K562 (cell line): ENCODE measurements at regions not wholly inside any gene's neighbourhood (a gene's known extent, or its start where the extent isn't known, plus 50 kb on each side); places are given as distances from the start of the nearest gene placed in this dataset.

Experiments
- ATAC-seq: fragments of 200-7000 bp; cut with Tn5 transposase; 3 replicates; pipeline ENCODE4 v1.9.1; 2020; ENCODE audit warnings: moderate library complexity
- BruUV-seq: library from RNA; stranded (reverse); fragments of 400-500 nt; replicated peaks from 2 replicates; lab custom pipeline; 2021; lab: Mats Ljungman, UMichigan
- CTCF ChIA-PET: fragments of 300-600 bp; formaldehyde crosslinking; extraction: SDS; loops from one replicate; lab custom pipeline; 2021; ENCODE audit warnings: low intra/inter-chr PET ratio; lab: Yijun Ruan, JAX
- POLR2A ChIA-PET: fragments of 300-600, 350-650 bp; sonication (Branson Sonifier 250); formaldehyde crosslinking; extraction: SDS; loops from one replicate; lab custom pipeline; 2021; ENCODE audit warnings: antibody characterized with exemption, inconsistent platforms; lab: Yijun Ruan, JAX
- DNase-seq, 4 experiments: peaks; one replicate each; pipeline versions ENCODE4 v3.0.0 to v3.0.0-alpha.2; 2011 to 2018; ENCODE audit warnings: low spot score in 3 of 4, mixed read lengths in 3 of 4; ENCODE audit errors: extremely low read depth in 1 of 4
- FAIRE-seq: peaks from 2 replicates; lab custom pipeline; 2011; peaks lifted over from hg19 to GRCh38; lab: Jason Lieb, UNC
- H2AFZ ChIP-seq: 2 replicates; pipeline ENCODE4 v1.6.0; 2011; ENCODE audit warnings: low read depth, low read length, control low read depth, inconsistent platforms
- H3K27ac ChIP-seq: fragments of 200-600 bp; 3 replicates; pipeline ENCODE4 v1.8.0; 2011; ENCODE audit warnings: low read depth, mild to moderate bottlenecking, control low read depth, inconsistent platforms, low read length, moderate library complexity, mixed read lengths; ENCODE audit errors: extremely low read depth
- H3K27me3 ChIP-seq, 2 experiments: fragments of 300-600 bp in 1 of 2; 2 replicates in 1 of 2; 3 replicates in 1 of 2; pipeline versions ENCODE4 v1.6.0 to v1.8.0; 2011; ENCODE audit warnings: inconsistent platforms in 2 of 2, low read length in 2 of 2, mild to moderate bottlenecking in 1 of 2, mixed read lengths in 1 of 2, moderate library complexity in 1 of 2; ENCODE audit not compliant: control insufficient read depth in 2 of 2, insufficient read depth in 2 of 2
- H3K36me3 ChIP-seq: fragments of 300-600 bp; 3 replicates; pipeline ENCODE4 v1.8.0; 2011; ENCODE audit warnings: mild to moderate bottlenecking, low read length, inconsistent platforms; ENCODE audit not compliant: control insufficient read depth, insufficient read depth
- H3K4me1 ChIP-seq, 2 experiments: fragments of 200-600 bp in 1 of 2; replicated peaks in 1 of 2; 2 replicates in 1 of 2; 3 replicates in 1 of 2; pipeline versions ENCODE4 v1.5.1 to v1.8.0; 2011; ENCODE audit warnings: inconsistent platforms in 2 of 2, low read length in 2 of 2, mild to moderate bottlenecking in 1 of 2, mixed read lengths in 1 of 2, moderate library complexity in 1 of 2; ENCODE audit not compliant: control insufficient read depth in 2 of 2, insufficient read depth in 2 of 2
- H3K4me2 ChIP-seq: 2 replicates; pipeline ENCODE4 v1.6.1; 2011; ENCODE audit warnings: low read length, control low read depth, inconsistent platforms, mixed read lengths; ENCODE audit not compliant: insufficient read depth
- H3K4me3 ChIP-seq: fragments of 200-600 bp; sonication (generic), shearing (Covaris generic); 2 replicates; pipeline ENCODE4 v1.5.1; 2016; ENCODE audit warnings: control low read depth, inconsistent platforms
- H3K79me2 ChIP-seq: fragments of 200-600 bp; 3 replicates; pipeline ENCODE4 v1.8.0; 2011; ENCODE audit warnings: low read length, inconsistent platforms; ENCODE audit not compliant: control insufficient read depth, insufficient read depth
- H3K9ac ChIP-seq, 2 experiments: 2 replicates each; pipeline versions ENCODE4 v1.6.0 to v1.6.1; 2011; ENCODE audit warnings: low read depth in 2 of 2, low read length in 2 of 2, control low read depth in 1 of 2, inconsistent platforms in 1 of 2, mild to moderate bottlenecking in 1 of 2, mixed read lengths in 1 of 2; ENCODE audit not compliant: insufficient read depth in 1 of 2
- H3K9me1 ChIP-seq: one replicate; pipeline ENCODE4 v1.6.0; 2011; ENCODE audit warnings: inconsistent platforms, mild to moderate bottlenecking, low read length, moderate library complexity; ENCODE audit not compliant: control insufficient read depth, insufficient read depth
- H3K9me3 ChIP-seq: replicated peaks from 2 replicates; pipeline ENCODE4 v1.5.1; 2011; ENCODE audit warnings: low read depth, low read length, inconsistent platforms; ENCODE audit not compliant: control insufficient read depth, insufficient read depth
- H4K20me1 ChIP-seq: replicated peaks from 2 replicates; pipeline ENCODE4 v1.6.1; 2011; ENCODE audit warnings: low read length, inconsistent platforms, mixed read lengths; ENCODE audit not compliant: control insufficient read depth, insufficient read depth
- DMBX1 ChIP-seq: fragments of 250-450 bp; sonication (Bioruptor Pico); IDR thresholded peaks from 2 replicates; pipeline ENCODE4 v1.8.0; 2022; ENCODE audit warnings: inconsistent platforms, mild to moderate bottlenecking, moderate library complexity, borderline replicate concordance
- GTF2A2 ChIP-seq: IDR thresholded peaks from 2 replicates; pipeline ENCODE4 v1.6.1; 2016; ENCODE audit warnings: mild to moderate bottlenecking, missing genetic modification characterization, missing compliant biosample characterization
- HNRNPL ChIP-seq: fragments of 200-400 bp; formaldehyde crosslinking; IDR thresholded peaks from 2 replicates; pipeline ENCODE4 v1.6.1; 2017; ENCODE audit warnings: low read depth, mild to moderate bottlenecking, low read length
- MBD2 ChIP-seq: sonication (generic); IDR thresholded peaks from 2 replicates; pipeline ENCODE4 v1.6.1; 2016; ENCODE audit warnings: low read depth, borderline replicate concordance
- MTF1 ChIP-seq: fragments of 250-450 bp; sonication (Bioruptor Pico); IDR thresholded peaks from 2 replicates; pipeline ENCODE4 v1.9.0; 2021; ENCODE audit warnings: moderate library complexity, mild to moderate bottlenecking, inconsistent platforms, borderline replicate concordance
- RBM17 ChIP-seq: fragments of 200-400 bp; formaldehyde crosslinking; IDR thresholded peaks from 2 replicates; pipeline ENCODE4 v1.6.1; 2017; ENCODE audit warnings: low read depth, mild to moderate bottlenecking, low read length, borderline replicate concordance
- SAFB2 ChIP-seq: fragments of 200-400 bp; formaldehyde crosslinking; IDR thresholded peaks from 2 replicates; pipeline ENCODE4 v1.6.1; 2018; ENCODE audit warnings: borderline replicate concordance, low read length, low read depth, moderate library complexity; ENCODE audit not compliant: severe bottlenecking
- STAT6 ChIP-seq: sonication (generic); formaldehyde crosslinking; IDR thresholded peaks from 2 replicates; pipeline ENCODE4 v1.8.1; 2023; ENCODE audit warnings: mild to moderate bottlenecking, missing genetic modification reagents
- ZNF124 ChIP-seq: sonication (generic); formaldehyde crosslinking; IDR thresholded peaks from 2 replicates; pipeline ENCODE4 v1.8.1; 2022; ENCODE audit warnings: missing genetic modification reagents
- ZNF133 ChIP-seq: fragments of 250-450 bp; sonication (Bioruptor Pico); IDR thresholded peaks from 2 replicates; pipeline ENCODE4 v1.4.0; 2020; ENCODE audit warnings: mild to moderate bottlenecking
- ZNF695 ChIP-seq: fragments of 450-650 bp; formaldehyde crosslinking; IDR thresholded peaks from 2 replicates; pipeline ENCODE4 v1.4.0; 2020; ENCODE audit warnings: mild to moderate bottlenecking, moderate library complexity
- WGBS: fragments of 100-300 bp; shearing (Covaris generic); methylation state at CpG from one replicate; pipeline ENCODE4 v1.1.6; 2016; ENCODE audit warnings: low coverage, mixed read lengths; ENCODE audit not compliant: insufficient coverage; ENCODE audit errors: missing lambda C conversion rate; 5-methylcytosine and 5-hydroxymethylcytosine counted together
- in situ Hi-C: fragments of 300-500 bp; cut with MboI; formaldehyde crosslinking; loops from 4 replicates; pipeline ENCODE4 v1.15.0; 2018; ENCODE audit warnings: inconsistent platforms, mixed read lengths
- intact Hi-C: fragments of 100-400 bp; cut with micrococcal nuclease; formaldehyde crosslinking; loops from 2 replicates; pipeline ENCODE4 v1.14.2; 2022
- TF ChIP-seq, protein P1 (sequence below): fragments of 250-450 bp; sonication (Bioruptor Pico); IDR thresholded peaks from 2 replicates; pipeline ENCODE4 v1.9.0; 2021; ENCODE audit warnings: mild to moderate bottlenecking
- TF ChIP-seq, protein P2 (sequence below): sonication (generic); formaldehyde crosslinking; IDR thresholded peaks from 2 replicates; pipeline ENCODE4 v1.8.1; 2023; ENCODE audit warnings: mild to moderate bottlenecking, missing genetic modification reagents, moderate library complexity

DNA sequence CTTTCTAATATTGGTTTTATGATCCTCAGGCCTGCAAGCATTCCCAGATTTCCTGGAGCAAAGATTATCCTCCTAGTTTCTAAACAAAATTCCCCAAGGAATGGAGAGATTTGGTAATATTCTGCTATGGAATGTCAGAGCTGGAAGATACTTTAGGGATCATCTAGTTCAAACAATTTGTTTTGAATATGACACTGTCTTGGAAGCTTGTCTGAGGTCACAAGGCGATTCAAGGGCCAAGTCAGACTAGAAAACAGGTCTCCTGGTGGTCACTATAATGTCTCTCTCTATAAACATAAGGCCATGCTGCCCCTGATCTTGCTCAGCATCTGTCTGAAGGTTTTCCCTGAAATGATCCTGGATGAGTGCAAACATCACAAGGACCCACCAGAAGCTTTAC is 143.4 kb upstream of the BCL6 start:
- FAIRE-seq = no peak
- H3K36me3 ChIP-seq = no peaks in the 10 kb centered on the region
- no peak overlapping the region for H3K4me3 ChIP-seq
- H3K4me1 ChIP-seq = no peaks in the 10 kb centered on the region; a peak in 1 of 5 replicates
- no peak overlapping the region for H3K9ac ChIP-seq
- H3K27me3 ChIP-seq = no peaks in the 10 kb centered on the region
- no peaks in the 10 kb centered on the region for H3K9me3 ChIP-seq
- H3K79me2 ChIP-seq = no peaks in the 10 kb centered on the region; the same call in 2 of the 3 replicates
- TF ChIP-seq ZNF133 (CRISPR knock-in tag) (no peak), STAT6 (CRISPR knock-in tag) (no peak), MTF1 (no peak), DMBX1 (CRISPR knock-in tag) (no peak), SAFB2 (no peak), RBM17 (no peak), HNRNPL (no peak), GTF2A2 (tag) (no peak), MBD2 (no peak), ZNF695 (CRISPR knock-in tag) (no peak), ZNF124 (CRISPR knock-in tag) (no peak)
- TF ChIP-seq, protein P1, sequence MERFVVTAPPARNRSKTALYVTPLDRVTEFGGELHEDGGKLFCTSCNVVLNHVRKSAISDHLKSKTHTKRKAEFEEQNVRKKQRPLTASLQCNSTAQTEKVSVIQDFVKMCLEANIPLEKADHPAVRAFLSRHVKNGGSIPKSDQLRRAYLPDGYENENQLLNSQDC (CRISPR knock-in tag) = no peak
- TF ChIP-seq, protein P2, sequence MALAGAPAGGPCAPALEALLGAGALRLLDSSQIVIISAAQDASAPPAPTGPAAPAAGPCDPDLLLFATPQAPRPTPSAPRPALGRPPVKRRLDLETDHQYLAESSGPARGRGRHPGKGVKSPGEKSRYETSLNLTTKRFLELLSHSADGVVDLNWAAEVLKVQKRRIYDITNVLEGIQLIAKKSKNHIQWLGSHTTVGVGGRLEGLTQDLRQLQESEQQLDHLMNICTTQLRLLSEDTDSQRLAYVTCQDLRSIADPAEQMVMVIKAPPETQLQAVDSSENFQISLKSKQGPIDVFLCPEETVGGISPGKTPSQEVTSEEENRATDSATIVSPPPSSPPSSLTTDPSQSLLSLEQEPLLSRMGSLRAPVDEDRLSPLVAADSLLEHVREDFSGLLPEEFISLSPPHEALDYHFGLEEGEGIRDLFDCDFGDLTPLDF (CRISPR knock-in tag) = no peak
- intact Hi-C loops (no loop called here), in situ Hi-C loops (no loop called here)
- 25% methylated on average over 1 of the region's 1 CpG for WGBS
- H4K20me1 ChIP-seq = no peaks in the 10 kb centered on the region
- no peak overlapping the region for H3K27ac ChIP-seq
- ATAC-seq = no peak
- no TSS peak for BruUV-seq
- CTCF ChIA-PET = no interaction called here
- no peak overlapping the region for H3K4me2 ChIP-seq
- POLR2A ChIA-PET = interaction anchor here (0.7 kb wide), 1 partner anchor 85 kb away, joined by 3 read pairs; no protein-coding TSS in a partner anchor
- no peaks in the 10 kb centered on the region for H3K9me1 ChIP-seq
- no peak overlapping the region for H2AFZ ChIP-seq
- DNase-seq = no peak
